HG02885 (cell line): ENCODE measurements at regions not wholly inside any gene's neighbourhood (a gene's known extent, or its start where the extent isn't known, plus 50 kb on each side); places are given as distances from the start of the nearest gene placed in this dataset.
"Not testable (repeated sequence)": the region's sequence is repeated elsewhere in the genome, so short reads cannot be mapped to it uniquely, and the experiment has no call there.

ENCODE experiments used
- ATAC-seq: cut with Tn5 transposase; IDR thresholded peaks from one replicate; pipeline ENCODE4 v1.9.1; 2021; ENCODE audit warnings: mild to moderate bottlenecking; ENCODE audit not compliant: unreplicated experiment, poor library complexity

- ATAC-seq, result peak; percentile 90
Observed at GRCh38 chr3:901953-902778, 190.7 kb upstream of the CNTN6 start.

DNA sequence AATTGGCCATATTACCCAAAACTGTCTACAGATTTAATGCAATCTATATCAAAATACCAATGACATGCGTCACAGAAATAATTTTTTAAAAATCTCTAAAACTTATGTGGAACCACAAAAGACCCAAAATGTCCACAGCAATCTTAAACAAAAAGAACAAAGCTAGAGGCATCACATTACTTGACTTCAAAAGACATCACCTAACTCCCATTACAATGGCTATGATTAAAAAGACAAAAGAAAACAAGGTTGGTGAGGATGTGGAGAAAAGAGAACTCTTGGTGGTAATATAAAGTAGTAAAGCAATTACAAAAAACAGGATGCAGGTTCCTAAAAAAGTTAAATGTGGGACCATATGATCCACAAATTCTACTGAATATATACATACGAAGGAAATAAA, 187.6 kb upstream of the CNTN6 start:
- no peak for ATAC-seq

GRCh38 chr3:906739-907138, 186.1 kb upstream of the CNTN6 start:
- no peak for ATAC-seq

DNA sequence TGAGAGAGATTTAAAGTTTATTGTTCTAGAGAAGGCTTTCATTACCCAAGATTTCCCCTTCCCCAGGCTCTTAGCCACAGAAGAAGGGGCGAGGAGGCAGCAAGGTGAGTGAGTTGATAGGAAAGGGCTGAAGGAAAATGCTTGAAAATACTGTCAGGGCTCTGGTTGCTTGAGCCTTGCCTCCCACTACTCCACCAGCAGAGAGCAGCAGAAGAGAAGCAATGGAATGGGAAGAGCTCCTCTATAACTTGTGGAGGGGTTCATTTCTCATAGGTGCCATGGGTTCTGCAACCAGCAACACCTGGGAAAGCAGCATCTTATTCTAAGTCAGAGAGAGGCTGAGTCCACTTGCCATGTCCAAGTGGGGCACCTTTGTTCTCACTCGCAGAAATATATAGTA, 184.0 kb upstream of the CNTN6 start:
- no peak for ATAC-seq

DNA sequence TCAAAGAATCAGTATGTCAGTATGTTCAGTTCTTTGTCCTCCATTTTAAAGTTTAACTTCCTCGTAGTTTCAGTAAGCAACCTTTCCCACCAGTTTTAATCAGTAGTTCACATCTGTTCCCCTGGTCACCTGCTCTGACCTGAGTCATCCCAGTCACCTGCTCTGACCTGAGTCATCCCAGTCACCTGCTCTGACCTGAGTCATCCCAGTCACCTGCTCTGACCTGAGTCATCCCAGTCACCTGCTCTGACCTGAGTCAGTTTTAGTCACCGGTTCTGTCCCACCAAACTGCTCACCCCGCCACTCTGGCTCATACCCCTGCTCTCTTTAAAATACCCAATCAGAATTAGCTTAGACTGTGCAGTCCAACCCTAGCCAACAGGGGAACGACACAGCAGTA, 180.1 kb upstream of the CNTN6 start:
- not testable (repeated sequence) for ATAC-seq

- no peak for ATAC-seq
Observed at GRCh38 chr3:923161-923910, 169.5 kb upstream of the CNTN6 start.

DNA sequence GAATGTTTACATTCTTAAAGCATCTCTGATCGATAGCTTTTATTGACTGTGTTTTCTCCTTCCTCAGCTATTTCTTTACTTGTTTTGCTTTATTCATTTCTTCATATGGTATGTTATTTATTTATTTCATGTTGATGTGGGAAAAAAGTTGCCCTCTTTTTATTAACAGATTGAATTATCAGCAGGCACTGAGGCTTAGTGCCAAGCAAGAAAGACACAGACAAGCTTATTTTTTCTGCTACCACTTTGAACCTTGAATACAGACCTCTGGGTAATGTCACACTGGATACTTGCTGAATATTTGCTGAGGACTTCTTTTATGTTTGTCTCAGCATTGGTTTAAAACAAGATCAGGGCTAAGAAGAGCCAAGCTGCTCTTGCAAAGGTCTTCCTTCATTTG, 162.0 kb upstream of the CNTN6 start:
- no peak for ATAC-seq

- ATAC-seq, result no peak
Observed at GRCh38 chr3:933326-933725, 159.5 kb upstream of the CNTN6 start.

GRCh38 chr3:944786-945185, 148.0 kb upstream of the CNTN6 start:
- no peak for ATAC-seq

- ATAC-seq, result no peak
Observed at GRCh38 chr3:945738-946137, 147.1 kb upstream of the CNTN6 start.

GRCh38 chr3:952906-953305, 139.9 kb upstream of the CNTN6 start:
- ATAC-seq, result no peak

GRCh38 chr3:963255-963654, 129.6 kb upstream of the CNTN6 start:
- no peak for ATAC-seq

GRCh38 chr3:963755-964154, 129.1 kb upstream of the CNTN6 start:
- ATAC-seq, result no peak

- ATAC-seq, result no peak
Observed at GRCh38 chr3:965826-966225, 127.0 kb upstream of the CNTN6 start.

DNA sequence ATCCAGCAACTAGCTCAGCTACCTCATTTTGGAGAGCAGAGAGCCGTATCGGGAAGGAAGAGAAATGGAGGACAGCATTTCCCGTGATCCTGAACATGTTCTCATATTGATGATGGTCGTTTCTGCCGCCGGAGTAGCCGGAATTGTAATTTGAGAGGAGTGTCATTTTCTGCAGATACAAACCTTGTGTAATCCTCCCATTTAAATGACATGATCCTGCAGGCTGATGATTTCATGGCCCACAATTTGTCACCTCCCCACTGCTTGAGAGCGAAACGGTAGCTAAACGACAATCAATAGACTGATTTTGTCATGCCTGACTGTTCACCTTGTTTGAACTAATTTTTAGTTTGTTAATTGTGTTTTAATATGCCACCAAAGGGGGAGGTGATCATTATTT, 126.5 kb upstream of the CNTN6 start:
- no peak for ATAC-seq

GRCh38 chr3:973340-973739, 119.5 kb upstream of the CNTN6 start:
- ATAC-seq, result no peak

- no peak for ATAC-seq
Observed at GRCh38 chr3:976006-976405, 116.8 kb upstream of the CNTN6 start.

DNA sequence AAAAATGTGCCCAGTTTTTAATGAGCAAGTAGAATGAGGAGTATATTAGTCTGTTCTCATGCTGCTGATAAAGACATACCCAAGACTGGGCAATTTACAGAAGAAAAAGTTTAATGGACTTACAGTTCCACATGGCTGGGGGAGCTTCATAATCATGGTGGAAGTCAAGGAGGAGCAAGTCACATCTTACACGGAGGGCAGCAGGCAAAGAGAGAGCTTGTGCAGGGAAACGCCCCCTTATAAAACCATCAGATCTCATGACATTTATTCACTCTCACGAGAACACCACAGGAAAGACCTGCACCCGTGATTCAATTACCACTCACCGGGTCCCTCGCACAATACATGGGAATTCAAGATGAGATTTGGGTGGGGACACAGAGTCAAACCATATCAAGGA, 111.7 kb upstream of the CNTN6 start:
- ATAC-seq, result no peak

DNA sequence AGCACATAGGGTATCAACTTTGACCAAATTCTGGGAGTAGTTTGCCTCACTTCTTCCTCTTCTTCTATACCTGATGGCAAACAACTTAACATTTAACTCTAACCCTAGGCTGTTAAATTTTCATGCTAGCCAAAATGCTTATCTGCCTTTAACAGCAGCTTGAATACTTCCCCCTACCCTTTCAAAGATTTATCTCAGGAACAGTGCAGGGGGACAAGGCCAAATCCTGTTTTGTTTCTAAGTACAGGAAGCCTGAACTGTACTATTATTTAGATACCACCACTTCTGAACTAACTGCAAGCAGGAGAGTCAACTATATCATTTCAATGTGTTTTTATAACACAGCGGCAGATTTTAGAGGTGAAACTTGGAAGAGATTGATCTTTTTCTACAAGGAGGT, 104.0 kb upstream of the CNTN6 start:
- ATAC-seq, result no peak

GRCh38 chr3:992871-993270, 100.0 kb upstream of the CNTN6 start:
- ATAC-seq, result no peak

DNA sequence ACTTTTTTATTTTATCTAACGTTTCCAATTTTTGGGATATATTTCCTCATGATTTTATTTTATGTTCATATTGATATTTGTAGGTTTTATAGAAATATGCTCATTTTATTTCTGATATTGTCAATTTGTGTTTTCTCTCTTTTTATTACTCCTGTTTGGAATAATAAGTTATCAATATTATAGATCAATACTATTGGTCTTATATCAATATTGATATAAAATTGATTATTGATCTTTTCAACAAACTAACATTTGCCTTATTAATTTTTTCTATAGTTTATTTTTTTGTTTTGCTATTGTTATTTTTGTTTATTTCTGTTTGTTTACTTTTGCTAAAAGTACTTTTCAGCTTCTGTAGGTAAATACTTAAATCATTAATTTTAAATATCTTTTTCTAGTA, 90.8 kb upstream of the CNTN6 start:
- ATAC-seq, result no peak

GRCh38 chr3:1007866-1008265, 85.0 kb upstream of the CNTN6 start:
- ATAC-seq, result no peak
